Sigmoid colon (tissue), 6 donors: ENCODE measurements at regions not wholly inside any gene's neighbourhood (a gene's known extent, or its start where the extent isn't known, plus 50 kb on each side); places are given as distances from the start of the nearest gene placed in this dataset.

Source experiments
- DNase-seq: peaks from one replicate; pipeline ENCODE4 v3.0.0-alpha.2; 2019
- H3K27ac ChIP-seq, 4 donors: fragments of 200-600 bp; sonication (generic); one replicate each; pipeline ENCODE4 v1.5.1; 2016 to 2019; ENCODE audit warnings: mild to moderate bottlenecking in 1 of 4
- H3K27me3 ChIP-seq, 3 donors: fragments of 200-600 bp; sonication (generic); one replicate each; pipeline ENCODE4 v1.5.1; 2019; ENCODE audit warnings: mild to moderate bottlenecking in 1 of 3
- H3K36me3 ChIP-seq, 4 donors: fragments of 200-600 bp; sonication (generic); one replicate each; pipeline ENCODE4 v1.5.1; 2016 to 2019
- H3K4me1 ChIP-seq, 4 donors: fragments of 200-600 bp; sonication (generic); one replicate each; pipeline ENCODE4 v1.5.1; 2017 to 2019
- H3K4me3 ChIP-seq, 4 donors: fragments of 200-600 bp; sonication (generic); one replicate each; pipeline ENCODE4 v1.5.1; 2017 to 2019; ENCODE audit warnings: mild to moderate bottlenecking in 2 of 4, moderate library complexity in 1 of 4
- H3K9me3 ChIP-seq, 4 donors: fragments of 200-600 bp in 3 of 4; sonication (generic) in 3 of 4; one replicate each; pipeline versions ENCODE4 v1.5.1 to v1.6.1; 2013 to 2019
- CTCF ChIP-seq, 4 experiments: fragments of 450-650 bp in 3 of 4; fragments of 200-600 bp in 1 of 4; IDR thresholded peaks; one replicate each; pipeline ENCODE4 v1.5.1; 2016 to 2019; ENCODE audit warnings: antibody characterized with exemption in 4 of 4, mild to moderate bottlenecking in 3 of 4, moderate library complexity in 2 of 4
- EP300 ChIP-seq, 4 donors: sonication (generic); formaldehyde crosslinking; IDR thresholded peaks; one replicate each; pipeline ENCODE4 v1.6.1; 2017; ENCODE audit warnings: antibody characterized with exemption in 4 of 4
- POLR2A ChIP-seq, 2 donors: fragments of 450-650 bp; IDR thresholded peaks; one replicate each; pipeline ENCODE4 v1.6.1; 2016; ENCODE audit warnings: antibody characterized with exemption in 2 of 2, mild to moderate bottlenecking in 2 of 2, moderate library complexity in 2 of 2
- POLR2AphosphoS5 ChIP-seq, 4 donors: sonication (generic); formaldehyde crosslinking; IDR thresholded peaks; one replicate each; pipeline ENCODE4 v1.6.1; 2017; ENCODE audit warnings: antibody characterized with exemption in 4 of 4
- WGBS, 2 donors: extraction: QIAGEN DNeasy Blood & Tissue Kit; methylation state at CpG; one replicate each; pipeline ENCODE4 v1.1.7; 2013; 5-methylcytosine and 5-hydroxymethylcytosine counted together
- intact Hi-C: fragments of 100-400 bp; cut with DNase I; formaldehyde crosslinking; loops from one replicate; pipeline ENCODE4 v1.15.1; 2023
- donor health status: healthy with polysubstance abuse.
- donor health status: healthy.

- DNase-seq, result no peak
- no peaks in the 10 kb centered on the region for H3K27me3 ChIP-seq
- H3K4me1 ChIP-seq, result no peaks in the 10 kb centered on the region
- no peaks in the 10 kb centered on the region for H3K36me3 ChIP-seq
- TF ChIP-seq EP300 (IDR thresholded peaks at IDR 0.05), result no peak
- H3K4me3 ChIP-seq, result no peak overlapping the region
- WGBS, 2 donors, result 10 to 42% methylated on average over 3 of the region's 3 CpGs
- intact Hi-C loops, result no loop called here
- H3K27ac ChIP-seq, result no peak overlapping the region
- H3K9me3 ChIP-seq, result no peaks in the 10 kb centered on the region
Observed at GRCh38 chr13:78258304-78258703, 339.7 kb upstream of the EDNRB start.

- TF ChIP-seq EP300 (IDR thresholded peaks at IDR 0.05), result no peak
- TF ChIP-seq POLR2AphosphoS5 (IDR thresholded peaks at IDR 0.05), result no peak
- no peak for TF ChIP-seq POLR2A (IDR thresholded peaks at IDR 0.05)
- TF ChIP-seq CTCF (IDR thresholded peaks at IDR 0.05), result no peak
Observed at GRCh38 chr13:78256484-78256883, 337.9 kb upstream of the EDNRB start.

GRCh38 chr13:78254113-78254512 is 335.5 kb upstream of the EDNRB start:
- no peaks in the 10 kb centered on the region for H3K27me3 ChIP-seq
- intact Hi-C loops, result no loop called here
- DNase-seq, result no peak
- H3K4me3 ChIP-seq, result no peak overlapping the region
- WGBS, 2 donors, result 90 to 97% methylated on average over 3 of the region's 3 CpGs
- no peaks in the 10 kb centered on the region for H3K4me1 ChIP-seq
- H3K9me3 ChIP-seq, result no peaks in the 10 kb centered on the region
- H3K27ac ChIP-seq, result no peak overlapping the region
- H3K36me3 ChIP-seq, result no peaks in the 10 kb centered on the region
- TF ChIP-seq EP300 (IDR thresholded peaks at IDR 0.05) (no peak), CTCF (IDR thresholded peaks at IDR 0.05) (no peak), POLR2AphosphoS5 (IDR thresholded peaks at IDR 0.05) (no peak), POLR2A (IDR thresholded peaks at IDR 0.05) (no peak)

More at GRCh38 chr13:78256484-78256883, 337.9 kb upstream of the EDNRB start:
- Histone ChIP-seq H3K36me3 (no peaks in the 10 kb centered on the region), H3K4me1 (no peaks in the 10 kb centered on the region), H3K27me3 (no peaks in the 10 kb centered on the region), H3K4me3 (no peak overlapping the region), H3K27ac (no peak overlapping the region), H3K9me3 (no peaks in the 10 kb centered on the region)
- DNase-seq, result no peak
- 23 to 51% methylated on average over 1 of the region's 1 CpG for WGBS, 2 donors
- intact Hi-C loops, result no loop called here

GRCh38 chr13:78247362-78247761 is 328.7 kb upstream of the EDNRB start:
- intact Hi-C loops, result no loop called here

GRCh38 chr13:78241278-78241919 is 322.8 kb upstream of the EDNRB start:
- no peaks in the 10 kb centered on the region for H3K4me1 ChIP-seq
- H3K27me3 ChIP-seq, result no peaks in the 10 kb centered on the region
- no peak for DNase-seq
- no peaks in the 10 kb centered on the region for H3K9me3 ChIP-seq
- no peak for TF ChIP-seq POLR2AphosphoS5 (IDR thresholded peaks at IDR 0.05)
- TF ChIP-seq CTCF (IDR thresholded peaks at IDR 0.05), result peak in 1 of 4 experiments; percentile 14
- H3K36me3 ChIP-seq, result no peaks in the 10 kb centered on the region
- H3K4me3 ChIP-seq, result no peak overlapping the region
- intact Hi-C loops, result no loop called here
- WGBS, 2 donors, result 3 to 6% methylated on average over 4 of the region's 4 CpGs
- H3K27ac ChIP-seq, result no peak overlapping the region

More at GRCh38 chr13:78247362-78247761, 328.7 kb upstream of the EDNRB start:
- Histone ChIP-seq H3K4me3 (no peak overlapping the region), H3K27me3 (no peaks in the 10 kb centered on the region), H3K36me3 (no peaks in the 10 kb centered on the region), H3K9me3 (no peaks in the 10 kb centered on the region), H3K27ac (no peak overlapping the region), H3K4me1 (no peaks in the 10 kb centered on the region)
- no peak for DNase-seq
- no peak for TF ChIP-seq POLR2AphosphoS5 (IDR thresholded peaks at IDR 0.05)
- TF ChIP-seq POLR2A (IDR thresholded peaks at IDR 0.05), result no peak
- TF ChIP-seq EP300 (IDR thresholded peaks at IDR 0.05), result no peak
- no peak for TF ChIP-seq CTCF (IDR thresholded peaks at IDR 0.05)
